Mesendoderm (in vitro differentiated cells): ENCODE measurements at regions not wholly inside any gene's neighbourhood (a gene's known extent, or its start where the extent isn't known, plus 50 kb on each side); places are given as distances from the start of the nearest gene placed in this dataset.
A peak's percentile ranks its signal among the peaks of the same experiment; 100 is the strongest.

Experiments used
- DNase-seq: peaks from one replicate; pipeline ENCODE4 v3.0.0; 2013
- H2AK5ac ChIP-seq: 2 replicates; pipeline ENCODE4 v1.6.1; 2013; ENCODE audit warnings: low read length, inconsistent platforms
- H2BK120ac ChIP-seq: 2 replicates; pipeline ENCODE4 v1.6.1; 2013; ENCODE audit warnings: low read depth, mild to moderate bottlenecking, low read length, moderate library complexity, mixed read lengths
- H2BK15ac ChIP-seq: replicated peaks from 2 replicates; pipeline ENCODE4 v1.6.1; 2013; ENCODE audit warnings: low read depth, mild to moderate bottlenecking, moderate library complexity
- H2BK5ac ChIP-seq: 2 replicates; pipeline ENCODE4 v1.6.1; 2013; ENCODE audit warnings: low read length, inconsistent platforms
- H3K18ac ChIP-seq: 2 replicates; pipeline ENCODE4 v1.6.1; 2013; ENCODE audit warnings: mild to moderate bottlenecking, low read length, mixed read lengths
- H3K23ac ChIP-seq: one replicate; pipeline ENCODE4 v1.6.1; 2013; ENCODE audit warnings: low read length
- H3K27ac ChIP-seq: 2 replicates; pipeline ENCODE4 v1.5.1; 2013; ENCODE audit warnings: low read depth, mild to moderate bottlenecking, inconsistent platforms, low read length, moderate library complexity
- H3K27me3 ChIP-seq: 2 replicates; pipeline ENCODE4 v1.6.1; 2013; ENCODE audit warnings: low read length, control low read depth, mild to moderate bottlenecking, inconsistent platforms; ENCODE audit not compliant: insufficient read depth, poor library complexity
- H3K36me3 ChIP-seq: 2 replicates; pipeline ENCODE4 v1.6.1; 2013; ENCODE audit warnings: low read length, inconsistent platforms; ENCODE audit not compliant: control insufficient read depth, insufficient read depth
- H3K4ac ChIP-seq: one replicate; pipeline ENCODE4 v1.6.1; 2013; ENCODE audit warnings: low read depth, mild to moderate bottlenecking, low read length, moderate library complexity
- H3K4me1 ChIP-seq: 2 replicates; pipeline ENCODE4 v1.6.1; 2013; ENCODE audit warnings: low read depth, low read length, inconsistent platforms; ENCODE audit not compliant: control insufficient read depth
- H3K4me2 ChIP-seq: 2 replicates; pipeline ENCODE4 v1.6.1; 2013; ENCODE audit warnings: low read length
- H3K4me3 ChIP-seq: 2 replicates; pipeline ENCODE4 v1.5.1; 2013; ENCODE audit warnings: mild to moderate bottlenecking, low read length
- H3K56ac ChIP-seq: one replicate; pipeline ENCODE4 v1.6.1; 2013; ENCODE audit warnings: low read length
- H3K79me1 ChIP-seq: 2 replicates; pipeline ENCODE4 v1.6.1; 2013; ENCODE audit warnings: low read length, inconsistent platforms
- H3K79me2 ChIP-seq: 2 replicates; pipeline ENCODE4 v1.6.1; 2013; ENCODE audit warnings: mild to moderate bottlenecking, low read length; ENCODE audit not compliant: control insufficient read depth, insufficient read depth
- H3K9ac ChIP-seq: 2 replicates; pipeline ENCODE4 v1.6.1; 2013; ENCODE audit warnings: low read length, inconsistent platforms
- H4K5ac ChIP-seq: one replicate; pipeline ENCODE4 v1.6.1; 2013; ENCODE audit warnings: low read length
- H4K8ac ChIP-seq: one replicate; pipeline ENCODE4 v1.6.1; 2013; ENCODE audit warnings: low read depth, mild to moderate bottlenecking, control low read depth, low read length, moderate library complexity
- WGBS: extraction: QIAGEN DNeasy Blood & Tissue Kit; methylation state at CpG from one replicate; pipeline ENCODE4 v1.1.7; 2013; ENCODE audit warnings: low lambda C conversion rate, missing lambda C conversion rate; ENCODE audit not compliant: insufficient coverage; ENCODE audit errors: extremely low coverage; 5-methylcytosine and 5-hydroxymethylcytosine counted together

- Histone ChIP-seq H3K4ac (no peak overlapping the region), H3K4me3 (no peak overlapping the region), H2BK5ac (no peak overlapping the region), H3K27me3 (no peaks in the 10 kb centered on the region), H3K23ac (no peak overlapping the region), H3K79me1 (no peaks in the 10 kb centered on the region), H3K9ac (no peak overlapping the region), H2BK120ac (no peak overlapping the region), H2BK15ac (no peak overlapping the region), H3K36me3 (no peaks in the 10 kb centered on the region), H4K5ac (no peak overlapping the region), H4K8ac (no peak overlapping the region), H3K56ac (peak overlapping the region; percentile 22), H3K27ac (no peak overlapping the region), H3K4me1 (no peaks in the 10 kb centered on the region), H3K79me2 (no peaks in the 10 kb centered on the region), H3K18ac (no peak overlapping the region), H2AK5ac (no peak overlapping the region), H3K4me2 (no peak overlapping the region)
- no peak for DNase-seq
- WGBS: no CpG with 5 or more reads among the region's 6 CpGs
Measured at GRCh38 chr14:99101855-99102461, 170.0 kb downstream of the BCL11B start.

DNA sequence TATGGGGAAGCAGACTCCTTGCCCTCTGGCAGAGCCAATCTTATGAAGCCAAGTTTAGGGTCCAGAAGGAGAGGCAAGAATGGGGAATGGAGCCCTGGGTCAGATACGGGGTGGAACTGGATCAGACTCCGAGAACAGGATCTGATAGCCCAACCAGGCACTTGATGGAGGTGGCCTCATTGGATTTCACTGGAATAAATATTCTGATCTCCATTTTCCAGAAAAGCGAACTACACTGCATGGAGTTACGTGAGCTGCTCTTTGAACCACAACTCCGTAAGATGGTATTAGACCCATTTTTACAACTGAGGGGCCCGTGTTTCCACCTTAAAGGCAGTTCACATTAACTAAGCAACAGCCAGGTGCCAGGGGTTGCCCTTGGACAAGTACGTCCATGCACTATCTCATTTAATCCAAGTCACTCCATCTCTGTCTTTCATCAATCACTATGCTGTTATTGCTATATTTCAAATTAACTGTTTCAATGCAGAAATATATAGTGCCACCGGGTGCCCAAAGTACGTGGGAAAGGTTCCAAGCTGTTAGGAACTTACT, 155.2 kb downstream of the BCL11B start:
- H3K79me2 ChIP-seq: no peaks in the 10 kb centered on the region
- H3K56ac ChIP-seq: no peak overlapping the region
- no peak overlapping the region for H3K18ac ChIP-seq
- H3K27ac ChIP-seq: no peak overlapping the region
- WGBS: no CpG with 5 or more reads among the region's 9 CpGs
- H4K8ac ChIP-seq: no peak overlapping the region
- H3K9ac ChIP-seq: no peak overlapping the region
- no peak overlapping the region for H4K5ac ChIP-seq
- H3K23ac ChIP-seq: no peak overlapping the region
- H2BK5ac ChIP-seq: no peak overlapping the region
- H2BK120ac ChIP-seq: no peak overlapping the region
- H3K79me1 ChIP-seq: no peaks in the 10 kb centered on the region
- no peak overlapping the region for H2AK5ac ChIP-seq
- no peak for DNase-seq
- H3K4me1 ChIP-seq: no peaks in the 10 kb centered on the region
- H2BK15ac ChIP-seq: no peak overlapping the region
- H3K4me3 ChIP-seq: no peak overlapping the region
- no peaks in the 10 kb centered on the region for H3K27me3 ChIP-seq
- no peaks in the 10 kb centered on the region for H3K36me3 ChIP-seq
- H3K4ac ChIP-seq: no peak overlapping the region
- no peak overlapping the region for H3K4me2 ChIP-seq

DNA sequence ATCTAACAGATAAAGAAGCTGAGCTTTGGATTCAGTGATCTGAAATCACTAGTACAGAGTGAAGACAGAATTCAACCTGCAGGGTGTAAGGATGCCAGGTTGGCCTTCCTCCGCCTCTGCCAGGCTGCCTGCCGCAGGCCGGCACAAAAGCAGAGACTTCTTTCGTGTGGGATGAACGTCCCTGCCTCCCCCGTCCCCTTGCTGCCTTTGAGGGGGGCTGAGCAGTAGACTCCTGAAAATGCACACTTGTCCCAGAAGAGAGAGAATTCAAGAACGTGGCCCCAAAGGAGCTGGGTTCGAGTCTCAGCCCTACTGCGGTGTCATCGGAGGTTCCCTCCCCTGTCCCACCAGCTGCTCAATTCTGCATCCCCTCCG, 154.3 kb downstream of the BCL11B start:
- H2BK120ac ChIP-seq: no peak overlapping the region
- H2BK5ac ChIP-seq: no peak overlapping the region
- no peak overlapping the region for H3K4me2 ChIP-seq
- no peak overlapping the region for H3K23ac ChIP-seq
- no peaks in the 10 kb centered on the region for H3K36me3 ChIP-seq
- H3K4me1 ChIP-seq: no peaks in the 10 kb centered on the region
- H3K27ac ChIP-seq: no peak overlapping the region
- no peak overlapping the region for H2AK5ac ChIP-seq
- no peak overlapping the region for H3K4ac ChIP-seq
- no peak overlapping the region for H4K8ac ChIP-seq
- no peak overlapping the region for H3K9ac ChIP-seq
- H3K27me3 ChIP-seq: no peaks in the 10 kb centered on the region
- H2BK15ac ChIP-seq: no peak overlapping the region
- H3K79me1 ChIP-seq: no peaks in the 10 kb centered on the region
- no CpG with 5 or more reads among the region's 11 CpGs for WGBS
- no peak overlapping the region for H3K18ac ChIP-seq
- no peaks in the 10 kb centered on the region for H3K79me2 ChIP-seq
- H3K4me3 ChIP-seq: no peak overlapping the region
- no peak overlapping the region for H3K56ac ChIP-seq
- no peak overlapping the region for H4K5ac ChIP-seq
- DNase-seq: no peak

- H4K8ac ChIP-seq: no peak overlapping the region
Measured at GRCh38 chr14:99118046-99118721, 153.8 kb downstream of the BCL11B start.

GRCh38 chr14:99118946-99119345, 153.1 kb downstream of the BCL11B start:
- no peak overlapping the region for H3K4me2 ChIP-seq
- no peak for DNase-seq
- H4K8ac ChIP-seq: no peak overlapping the region
- H3K27me3 ChIP-seq: no peaks in the 10 kb centered on the region
- WGBS: no CpG with 5 or more reads among the region's 13 CpGs
- H3K4ac ChIP-seq: no peak overlapping the region
- no peak overlapping the region for H3K4me3 ChIP-seq
- no peak overlapping the region for H3K18ac ChIP-seq
- no peak overlapping the region for H2BK5ac ChIP-seq
- H4K5ac ChIP-seq: no peak overlapping the region
- H2BK15ac ChIP-seq: no peak overlapping the region
- H3K23ac ChIP-seq: no peak overlapping the region
- no peak overlapping the region for H3K56ac ChIP-seq
- no peaks in the 10 kb centered on the region for H3K36me3 ChIP-seq
- H2AK5ac ChIP-seq: no peak overlapping the region
- no peaks in the 10 kb centered on the region for H3K79me2 ChIP-seq
- no peaks in the 10 kb centered on the region for H3K4me1 ChIP-seq
- no peak overlapping the region for H3K27ac ChIP-seq
- H3K79me1 ChIP-seq: no peaks in the 10 kb centered on the region
- H3K9ac ChIP-seq: no peak overlapping the region
- H2BK120ac ChIP-seq: no peak overlapping the region

More at GRCh38 chr14:99118046-99118721, 153.8 kb downstream of the BCL11B start:
- H4K5ac ChIP-seq: no peak overlapping the region
- no peak overlapping the region for H3K27ac ChIP-seq
- no peaks in the 10 kb centered on the region for H3K4me1 ChIP-seq
- H3K79me2 ChIP-seq: no peaks in the 10 kb centered on the region
- H2BK120ac ChIP-seq: no peak overlapping the region
- no peak for DNase-seq
- no peak overlapping the region for H3K18ac ChIP-seq
- no peak overlapping the region for H2BK5ac ChIP-seq
- no peak overlapping the region for H3K56ac ChIP-seq
- no peak overlapping the region for H2BK15ac ChIP-seq
- no peak overlapping the region for H3K4me3 ChIP-seq
- H3K4ac ChIP-seq: no peak overlapping the region
- H3K4me2 ChIP-seq: no peak overlapping the region
- no peak overlapping the region for H2AK5ac ChIP-seq
- no peak overlapping the region for H3K23ac ChIP-seq
- WGBS: no CpG with 5 or more reads among the region's 53 CpGs
- no peak overlapping the region for H3K9ac ChIP-seq
- H3K27me3 ChIP-seq: no peaks in the 10 kb centered on the region
- no peaks in the 10 kb centered on the region for H3K79me1 ChIP-seq
- H3K36me3 ChIP-seq: no peaks in the 10 kb centered on the region
